PC-3 (cell line): ENCODE measurements at regions not wholly inside any gene's neighbourhood (a gene's known extent, or its start where the extent isn't known, plus 50 kb on each side); places are given as distances from the start of the nearest gene placed in this dataset.
"Not testable (repeated sequence)": the region's sequence is repeated elsewhere in the genome, so short reads cannot be mapped to it uniquely, and the experiment has no call there.

ENCODE experiments used
- ATAC-seq: fragments of 200-7000 bp; cut with Tn5 transposase; 2 replicates; pipeline ENCODE4 v1.9.1; 2020; ENCODE audit warnings: mild to moderate bottlenecking, moderate library complexity
- BruUV-seq: library from RNA; stranded (reverse); fragments of 400-500 nt; replicated peaks from 2 replicates; lab custom pipeline; 2021; lab: Mats Ljungman, UMichigan
- CTCF ChIA-PET: fragments of 300-600 bp; sonication (Branson Sonifier 250); formaldehyde crosslinking; loops from one replicate; lab custom pipeline; 2022; ENCODE audit warnings: antibody characterized with exemption; lab: Charles Lee
- POLR2A ChIA-PET: fragments of 300-600 bp; sonication (Branson Sonifier 250); formaldehyde crosslinking; loops from one replicate; lab custom pipeline; 2022; ENCODE audit warnings: antibody characterized with exemption; ENCODE audit not compliant: unreplicated experiment; lab: Charles Lee
- DNase-seq: peaks from one replicate; pipeline ENCODE4 v3.0.0-alpha.2; 2015
- H2AFZ ChIP-seq: fragments of 300-600 bp; sonication (generic); 2 replicates; pipeline ENCODE4 v1.6.0; 2016; ENCODE audit warnings: antibody characterized with exemption, low read length
- H3F3A ChIP-seq: fragments of 300-600 bp; sonication (generic); one replicate; pipeline ENCODE4 v1.6.0; 2017; ENCODE audit warnings: antibody characterized with exemption, low read length, control low read depth, mild to moderate bottlenecking; ENCODE audit not compliant: unreplicated experiment
- H3K27ac ChIP-seq: fragments of 300-600 bp; sonication (generic); 2 replicates; pipeline ENCODE4 v1.5.1; 2016; ENCODE audit warnings: mild to moderate bottlenecking, low read length
- H3K27me3 ChIP-seq: fragments of 300-600 bp; sonication (generic); 2 replicates; pipeline ENCODE4 v1.6.1; 2016; ENCODE audit warnings: low read length, mixed read lengths
- H3K36me3 ChIP-seq: fragments of 300-600 bp; sonication (generic); 2 replicates; pipeline ENCODE4 v1.6.1; 2016; ENCODE audit warnings: low read depth, mixed run types, low read length, mixed read lengths
- H3K4me1 ChIP-seq: fragments of 300-600 bp; sonication (generic); 2 replicates; pipeline ENCODE4 v1.5.1; 2016; ENCODE audit warnings: low read length; ENCODE audit not compliant: insufficient read depth
- H3K4me2 ChIP-seq: fragments of 300-600 bp; sonication (generic); 2 replicates; pipeline ENCODE4 v1.6.0; 2016; ENCODE audit warnings: low read length
- H3K4me3 ChIP-seq: fragments of 300-600 bp; sonication (generic); 2 replicates; pipeline ENCODE4 v1.5.1; 2016; ENCODE audit warnings: mild to moderate bottlenecking, low read length, mixed read lengths
- H3K79me2 ChIP-seq: fragments of 300-600 bp; sonication (generic); 2 replicates; pipeline ENCODE4 v1.6.1; 2017; ENCODE audit warnings: low read length, mixed read lengths
- H3K9ac ChIP-seq: fragments of 300-600 bp; sonication (generic); 2 replicates; pipeline ENCODE4 v1.6.0; 2016; ENCODE audit warnings: mild to moderate bottlenecking, low read length
- H3K9me2 ChIP-seq: fragments of 300-600 bp; sonication (generic); replicated peaks from 2 replicates; pipeline ENCODE4 v1.6.1; 2016; ENCODE audit warnings: mixed run types, low read length, mixed read lengths
- H3K9me3 ChIP-seq: fragments of 300-600 bp; sonication (generic); 2 replicates; pipeline ENCODE4 v1.6.1; 2016; ENCODE audit warnings: low read length, mixed read lengths
- H4K20me1 ChIP-seq: fragments of 300-600 bp; sonication (generic); 2 replicates; pipeline ENCODE4 v1.6.1; 2016; ENCODE audit warnings: low read length, mixed read lengths
- EZH2 ChIP-seq: fragments of 300-600 bp; sonication (generic); IDR thresholded peaks from one replicate; pipeline ENCODE4 v1.6.1; 2017; ENCODE audit warnings: antibody characterized with exemption, mild to moderate bottlenecking, low read length; ENCODE audit not compliant: unreplicated experiment
- EZH2phosphoT487 ChIP-seq: fragments of 300-600 bp; sonication (generic); IDR thresholded peaks from 2 replicates; pipeline ENCODE4 v1.6.1; 2018; ENCODE audit warnings: mild to moderate bottlenecking, antibody characterized with exemption, low read length, borderline replicate concordance
- intact Hi-C: fragments of 100-400 bp; cut with micrococcal nuclease; formaldehyde crosslinking; loops from 2 replicates; pipeline ENCODE4 v1.9.0; 2023
- TF ChIP-seq, protein P1 (sequence below): fragments of 300-600 bp; sonication (generic); conservative IDR thresholded peaks from 2 replicates; pipeline ENCODE4 v1.5.1; 2017; ENCODE audit warnings: antibody characterized with exemption, low read depth, mild to moderate bottlenecking, low read length

- no peaks in the 10 kb centered on the region for H3K9me3 ChIP-seq
- H3K4me3 ChIP-seq = no peak overlapping the region
- TF ChIP-seq EZH2phosphoT487 (no peak), EZH2 (no peak)
- TF ChIP-seq, protein P1, sequence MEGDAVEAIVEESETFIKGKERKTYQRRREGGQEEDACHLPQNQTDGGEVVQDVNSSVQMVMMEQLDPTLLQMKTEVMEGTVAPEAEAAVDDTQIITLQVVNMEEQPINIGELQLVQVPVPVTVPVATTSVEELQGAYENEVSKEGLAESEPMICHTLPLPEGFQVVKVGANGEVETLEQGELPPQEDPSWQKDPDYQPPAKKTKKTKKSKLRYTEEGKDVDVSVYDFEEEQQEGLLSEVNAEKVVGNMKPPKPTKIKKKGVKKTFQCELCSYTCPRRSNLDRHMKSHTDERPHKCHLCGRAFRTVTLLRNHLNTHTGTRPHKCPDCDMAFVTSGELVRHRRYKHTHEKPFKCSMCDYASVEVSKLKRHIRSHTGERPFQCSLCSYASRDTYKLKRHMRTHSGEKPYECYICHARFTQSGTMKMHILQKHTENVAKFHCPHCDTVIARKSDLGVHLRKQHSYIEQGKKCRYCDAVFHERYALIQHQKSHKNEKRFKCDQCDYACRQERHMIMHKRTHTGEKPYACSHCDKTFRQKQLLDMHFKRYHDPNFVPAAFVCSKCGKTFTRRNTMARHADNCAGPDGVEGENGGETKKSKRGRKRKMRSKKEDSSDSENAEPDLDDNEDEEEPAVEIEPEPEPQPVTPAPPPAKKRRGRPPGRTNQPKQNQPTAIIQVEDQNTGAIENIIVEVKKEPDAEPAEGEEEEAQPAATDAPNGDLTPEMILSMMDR = no peak
- POLR2A ChIA-PET = no interaction called here
- H3K4me1 ChIP-seq = no peaks in the 10 kb centered on the region
- no peak overlapping the region for H2AFZ ChIP-seq
- no peaks in the 10 kb centered on the region for H4K20me1 ChIP-seq
- no peak for DNase-seq
- H3K27me3 ChIP-seq = 0 out of 2 replicates have a peak, but pooled peaks cover 7% of the 10 kb centered on the region
- intact Hi-C loops = no loop called here
- no peak overlapping the region for H3K4me2 ChIP-seq
- H3K9ac ChIP-seq = no peak overlapping the region
- CTCF ChIA-PET = no interaction called here
- no TSS peak for BruUV-seq
- no peaks in the 10 kb centered on the region for H3K79me2 ChIP-seq
- no peak overlapping the region for H3K27ac ChIP-seq
- no peaks in the 10 kb centered on the region for H3K36me3 ChIP-seq
- no peak for ATAC-seq
- no peaks in the 10 kb centered on the region for H3K9me2 ChIP-seq
- no peaks in the 10 kb centered on the region for H3F3A ChIP-seq
Measured at GRCh38 chr3:154842536-154842935, 237.6 kb upstream of the MME start.

GRCh38 chr3:154835639-154836038 is 244.5 kb upstream of the MME start:
- no peak overlapping the region for H3K9ac ChIP-seq
- CTCF ChIA-PET = no interaction called here
- no peak overlapping the region for H3K4me2 ChIP-seq
- H3K9me3 ChIP-seq = no peaks in the 10 kb centered on the region
- no peaks in the 10 kb centered on the region for H3K79me2 ChIP-seq
- H3K4me1 ChIP-seq = no peaks in the 10 kb centered on the region
- intact Hi-C loops = no loop called here
- no TSS peak for BruUV-seq
- H3K9me2 ChIP-seq = no peaks in the 10 kb centered on the region
- no peak for TF ChIP-seq EZH2
- TF ChIP-seq, protein P1 = no peak
- TF ChIP-seq EZH2phosphoT487 = no peak
- H3K27me3 ChIP-seq = 0 out of 2 replicates have a peak, but pooled peaks cover 7% of the 10 kb centered on the region
- H3F3A ChIP-seq = no peaks in the 10 kb centered on the region
- no peak overlapping the region for H2AFZ ChIP-seq
- H3K4me3 ChIP-seq = no peak overlapping the region
- no peak for ATAC-seq
- POLR2A ChIA-PET = no interaction called here
- no peaks in the 10 kb centered on the region for H3K36me3 ChIP-seq
- H4K20me1 ChIP-seq = no peaks in the 10 kb centered on the region
- DNase-seq = no peak
- H3K27ac ChIP-seq = no peak overlapping the region

DNA sequence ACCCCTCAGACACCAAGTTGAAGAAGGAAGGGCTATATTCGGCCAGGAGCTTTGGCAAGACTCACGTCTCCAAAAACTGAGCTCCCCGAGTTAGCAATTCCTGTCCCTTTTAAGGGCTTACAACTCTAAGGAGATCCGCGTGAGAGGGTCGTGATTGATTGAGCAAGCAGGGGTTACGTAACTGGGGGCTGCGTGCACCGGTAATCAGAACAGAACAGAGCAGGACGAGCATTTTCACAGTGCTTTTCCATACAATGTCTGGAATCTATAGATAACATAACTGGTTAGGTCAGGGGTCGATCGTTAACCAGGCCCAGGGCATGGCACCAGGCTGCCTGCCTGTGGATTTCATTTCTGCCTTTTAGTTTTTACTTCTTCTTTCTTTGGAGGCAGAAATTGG is 245.3 kb upstream of the MME start:
- H3K4me1 ChIP-seq, H3K79me2 ChIP-seq, H3K9me2 ChIP-seq, H3F3A ChIP-seq, ATAC-seq, H3K27ac ChIP-seq, H4K20me1 ChIP-seq, H3K9me3 ChIP-seq, H3K9ac ChIP-seq, H3K36me3 ChIP-seq, CTCF ChIA-PET, H3K4me3 ChIP-seq, H3K27me3 ChIP-seq, POLR2A ChIA-PET, BruUV-seq, intact Hi-C loops, DNase-seq, H2AFZ ChIP-seq, H3K4me2 ChIP-seq: not testable (repeated sequence)
